HEK293 (cell line): ENCODE measurements at regions not wholly inside any gene's neighbourhood (a gene's known extent, or its start where the extent isn't known, plus 50 kb on each side); places are given as distances from the start of the nearest gene placed in this dataset.

Source experiments
- CTCF ChIA-PET: fragments of 350-600 bp; formaldehyde crosslinking; extraction: SDS; loops from one replicate; lab custom pipeline; 2021; ENCODE audit warnings: antibody characterized with exemption; lab: Yijun Ruan, JAX
- POLR2A ChIA-PET: fragments of 300-600 bp; formaldehyde crosslinking; extraction: SDS; loops from one replicate; lab custom pipeline; 2020; ENCODE audit warnings: antibody characterized with exemption, inconsistent platforms; lab: Yijun Ruan, JAX
- H3K27ac ChIP-seq: fragments of 200-500 bp; sonication (Bioruptor generic); 2 replicates; pipeline ENCODE4 v1.5.1; 2014; ENCODE audit warnings: low read depth, low read length, control low read depth, inconsistent platforms; ENCODE audit errors: extremely low read depth
- H3K36me3 ChIP-seq, 2 experiments: fragments of 200-500 bp in 1 of 2; sonication (Bioruptor generic) in 1 of 2; 1 replicate in 1 of 2; 2 replicates in 1 of 2; pipeline ENCODE4 v1.5.1; 2014 to 2017; ENCODE audit warnings: inconsistent platforms in 2 of 2, low read length in 2 of 2; ENCODE audit not compliant: control insufficient read depth in 2 of 2, insufficient read depth in 1 of 2
- H3K4me1 ChIP-seq: fragments of 200-500 bp; sonication (Bioruptor generic); 2 replicates; pipeline ENCODE4 v1.5.1; 2014; ENCODE audit warnings: mild to moderate bottlenecking, low read length, inconsistent platforms; ENCODE audit not compliant: control insufficient read depth, insufficient read depth
- H3K4me3 ChIP-seq: 2 replicates; pipeline ENCODE4 v1.5.1; 2011; ENCODE audit warnings: low read depth, mild to moderate bottlenecking, control low read depth, low read length, moderate library complexity
- H3K9me3 ChIP-seq: fragments of 200-500 bp; sonication (Bioruptor generic); 2 replicates; pipeline ENCODE4 v1.5.1; 2014; ENCODE audit warnings: low read depth, low read length, inconsistent platforms; ENCODE audit not compliant: control insufficient read depth, insufficient read depth
- FEZF1 ChIP-seq: fragments of 450-650 bp; formaldehyde crosslinking; IDR thresholded peaks from 2 replicates; pipeline ENCODE4 v1.5.1; 2016; ENCODE audit warnings: missing biosample characterization, missing genetic modification characterization
- GLI4 ChIP-seq: fragments of 450-650 bp; formaldehyde crosslinking; IDR thresholded peaks from 2 replicates; pipeline ENCODE4 v1.5.1; 2016; ENCODE audit warnings: missing biosample characterization, missing genetic modification characterization
- HOXA7 ChIP-seq: sonication (generic); formaldehyde crosslinking; IDR thresholded peaks from 2 replicates; pipeline ENCODE4 v1.8.1; 2022; ENCODE audit warnings: missing genetic modification reagents, borderline replicate concordance
- KLF16 ChIP-seq: fragments of 450-650 bp; formaldehyde crosslinking; IDR thresholded peaks from 2 replicates; pipeline ENCODE4 v1.5.1; 2017; ENCODE audit warnings: missing biosample characterization, missing genetic modification characterization
- SCRT1 ChIP-seq: fragments of 450-650 bp; formaldehyde crosslinking; IDR thresholded peaks from 2 replicates; pipeline ENCODE4 v1.5.1; 2016; ENCODE audit warnings: missing biosample characterization, missing genetic modification characterization, borderline replicate concordance
- SP7 ChIP-seq: fragments of 450-650 bp; formaldehyde crosslinking; IDR thresholded peaks from 2 replicates; pipeline ENCODE4 v1.5.1; 2016; ENCODE audit warnings: missing biosample characterization, missing genetic modification characterization
- ZNF214 ChIP-seq: fragments of 450-650 bp; formaldehyde crosslinking; IDR thresholded peaks from 2 replicates; pipeline ENCODE4 v1.5.1; 2017; ENCODE audit warnings: missing biosample characterization, mild to moderate bottlenecking, missing genetic modification characterization, borderline replicate concordance
- ZNF350 ChIP-seq: fragments of 450-650 bp; formaldehyde crosslinking; IDR thresholded peaks from 2 replicates; pipeline ENCODE4 v1.5.0; 2017; ENCODE audit warnings: missing biosample characterization, mild to moderate bottlenecking, missing genetic modification characterization
- ZNF560 ChIP-seq: fragments of 450-650 bp; formaldehyde crosslinking; IDR thresholded peaks from 2 replicates; pipeline ENCODE4 v1.5.1; 2017; ENCODE audit warnings: missing biosample characterization, missing genetic modification characterization, borderline replicate concordance
- ZNF610 ChIP-seq: fragments of 450-650 bp; formaldehyde crosslinking; IDR thresholded peaks from 2 replicates; pipeline ENCODE4 v1.5.1; 2016; ENCODE audit warnings: missing biosample characterization, missing genetic modification characterization, borderline replicate concordance
- ZNF621 ChIP-seq: fragments of 450-650 bp; formaldehyde crosslinking; IDR thresholded peaks from 2 replicates; pipeline ENCODE4 v1.5.1; 2017; ENCODE audit warnings: missing biosample characterization, missing genetic modification characterization
- ZNF623 ChIP-seq: fragments of 450-650 bp; formaldehyde crosslinking; IDR thresholded peaks from 2 replicates; pipeline ENCODE4 v1.5.1; 2016; ENCODE audit warnings: missing biosample characterization, missing genetic modification characterization
- ZNF624 ChIP-seq: fragments of 450-650 bp; formaldehyde crosslinking; IDR thresholded peaks from 2 replicates; pipeline ENCODE4 v1.5.1; 2017; ENCODE audit warnings: missing biosample characterization, missing genetic modification characterization
- ZNF843 ChIP-seq: fragments of 450-650 bp; formaldehyde crosslinking; IDR thresholded peaks from 2 replicates; pipeline ENCODE4 v1.5.1; 2016; ENCODE audit warnings: missing biosample characterization, missing genetic modification characterization
- TF ChIP-seq, protein P1 (sequence below): fragments of 450-650 bp; formaldehyde crosslinking; IDR thresholded peaks from 2 replicates; pipeline ENCODE4 v1.5.1; 2016; ENCODE audit warnings: missing biosample characterization, missing genetic modification characterization
- TF ChIP-seq, protein P2 (sequence below): fragments of 450-650 bp; formaldehyde crosslinking; IDR thresholded peaks from 2 replicates; pipeline ENCODE4 v1.5.0; 2017; ENCODE audit warnings: missing biosample characterization, missing genetic modification characterization, borderline replicate concordance
- TF ChIP-seq, protein P3 (sequence below): fragments of 450-650 bp; formaldehyde crosslinking; IDR thresholded peaks from 2 replicates; pipeline ENCODE4 v1.5.1; 2016; ENCODE audit warnings: missing biosample characterization, missing genetic modification characterization
- TF ChIP-seq, protein P4 (sequence below): fragments of 450-650 bp; formaldehyde crosslinking; IDR thresholded peaks from 2 replicates; pipeline ENCODE4 v1.5.1; 2016; ENCODE audit warnings: missing biosample characterization, missing genetic modification characterization
- TF ChIP-seq, protein P5 (sequence below): IDR thresholded peaks from 2 replicates; pipeline ENCODE4 v1.6.1; 2011; ENCODE audit warnings: mild to moderate bottlenecking, low read depth, low read length, borderline replicate concordance

DNA sequence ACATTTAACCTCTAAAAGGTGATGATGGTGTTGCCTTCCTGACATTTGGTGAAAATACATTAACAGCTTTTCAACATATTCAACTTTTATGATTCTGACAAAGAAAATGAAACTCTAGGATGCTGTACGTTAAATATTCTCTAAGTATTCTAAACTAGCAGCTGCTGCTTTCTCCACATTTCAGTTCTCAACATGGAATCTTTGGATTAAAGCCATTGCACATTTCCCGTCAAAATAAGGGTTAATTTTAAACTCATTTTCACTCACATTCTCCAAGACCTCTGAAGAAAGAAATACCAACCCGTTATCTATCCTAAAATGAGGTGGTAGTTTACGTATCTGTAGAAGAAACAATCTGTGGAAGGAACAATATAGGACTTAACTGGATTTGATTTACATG, 655.7 kb upstream of the ARPP21 start:
- ChIA-PET CTCF (no interaction called here), POLR2A (no interaction called here)
- TF ChIP-seq, protein P1, sequence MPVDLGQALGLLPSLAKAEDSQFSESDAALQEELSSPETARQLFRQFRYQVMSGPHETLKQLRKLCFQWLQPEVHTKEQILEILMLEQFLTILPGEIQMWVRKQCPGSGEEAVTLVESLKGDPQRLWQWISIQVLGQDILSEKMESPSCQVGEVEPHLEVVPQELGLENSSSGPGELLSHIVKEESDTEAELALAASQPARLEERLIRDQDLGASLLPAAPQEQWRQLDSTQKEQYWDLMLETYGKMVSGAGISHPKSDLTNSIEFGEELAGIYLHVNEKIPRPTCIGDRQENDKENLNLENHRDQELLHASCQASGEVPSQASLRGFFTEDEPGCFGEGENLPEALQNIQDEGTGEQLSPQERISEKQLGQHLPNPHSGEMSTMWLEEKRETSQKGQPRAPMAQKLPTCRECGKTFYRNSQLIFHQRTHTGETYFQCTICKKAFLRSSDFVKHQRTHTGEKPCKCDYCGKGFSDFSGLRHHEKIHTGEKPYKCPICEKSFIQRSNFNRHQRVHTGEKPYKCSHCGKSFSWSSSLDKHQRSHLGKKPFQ (tag by site-specific recombination): no peak
- TF ChIP-seq, protein P2, sequence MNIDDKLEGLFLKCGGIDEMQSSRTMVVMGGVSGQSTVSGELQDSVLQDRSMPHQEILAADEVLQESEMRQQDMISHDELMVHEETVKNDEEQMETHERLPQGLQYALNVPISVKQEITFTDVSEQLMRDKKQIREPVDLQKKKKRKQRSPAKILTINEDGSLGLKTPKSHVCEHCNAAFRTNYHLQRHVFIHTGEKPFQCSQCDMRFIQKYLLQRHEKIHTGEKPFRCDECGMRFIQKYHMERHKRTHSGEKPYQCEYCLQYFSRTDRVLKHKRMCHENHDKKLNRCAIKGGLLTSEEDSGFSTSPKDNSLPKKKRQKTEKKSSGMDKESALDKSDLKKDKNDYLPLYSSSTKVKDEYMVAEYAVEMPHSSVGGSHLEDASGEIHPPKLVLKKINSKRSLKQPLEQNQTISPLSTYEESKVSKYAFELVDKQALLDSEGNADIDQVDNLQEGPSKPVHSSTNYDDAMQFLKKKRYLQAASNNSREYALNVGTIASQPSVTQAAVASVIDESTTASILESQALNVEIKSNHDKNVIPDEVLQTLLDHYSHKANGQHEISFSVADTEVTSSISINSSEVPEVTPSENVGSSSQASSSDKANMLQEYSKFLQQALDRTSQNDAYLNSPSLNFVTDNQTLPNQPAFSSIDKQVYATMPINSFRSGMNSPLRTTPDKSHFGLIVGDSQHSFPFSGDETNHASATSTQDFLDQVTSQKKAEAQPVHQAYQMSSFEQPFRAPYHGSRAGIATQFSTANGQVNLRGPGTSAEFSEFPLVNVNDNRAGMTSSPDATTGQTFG (tag by site-specific recombination): no peak
- TF ChIP-seq GLI4 (no peak), SCRT1 (tag by site-specific recombination) (no peak), ZNF621 (tag by site-specific recombination) (no peak), ZNF560 (tag by site-specific recombination) (no peak), SP7 (tag by site-specific recombination) (no peak), ZNF623 (tag by site-specific recombination) (no peak), FEZF1 (tag by site-specific recombination) (no peak), ZNF350 (no peak)
- TF ChIP-seq, protein P3, sequence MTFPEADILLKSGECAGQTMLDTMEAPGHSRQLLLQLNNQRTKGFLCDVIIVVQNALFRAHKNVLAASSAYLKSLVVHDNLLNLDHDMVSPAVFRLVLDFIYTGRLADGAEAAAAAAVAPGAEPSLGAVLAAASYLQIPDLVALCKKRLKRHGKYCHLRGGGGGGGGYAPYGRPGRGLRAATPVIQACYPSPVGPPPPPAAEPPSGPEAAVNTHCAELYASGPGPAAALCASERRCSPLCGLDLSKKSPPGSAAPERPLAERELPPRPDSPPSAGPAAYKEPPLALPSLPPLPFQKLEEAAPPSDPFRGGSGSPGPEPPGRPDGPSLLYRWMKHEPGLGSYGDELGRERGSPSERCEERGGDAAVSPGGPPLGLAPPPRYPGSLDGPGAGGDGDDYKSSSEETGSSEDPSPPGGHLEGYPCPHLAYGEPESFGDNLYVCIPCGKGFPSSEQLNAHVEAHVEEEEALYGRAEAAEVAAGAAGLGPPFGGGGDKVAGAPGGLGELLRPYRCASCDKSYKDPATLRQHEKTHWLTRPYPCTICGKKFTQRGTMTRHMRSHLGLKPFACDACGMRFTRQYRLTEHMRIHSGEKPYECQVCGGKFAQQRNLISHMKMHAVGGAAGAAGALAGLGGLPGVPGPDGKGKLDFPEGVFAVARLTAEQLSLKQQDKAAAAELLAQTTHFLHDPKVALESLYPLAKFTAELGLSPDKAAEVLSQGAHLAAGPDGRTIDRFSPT (tag by site-specific recombination): no peak
- H3K36me3 ChIP-seq: no peaks in the 10 kb centered on the region
- no peak overlapping the region for H3K27ac ChIP-seq
- no peak overlapping the region for H3K4me3 ChIP-seq
- no peaks in the 10 kb centered on the region for H3K9me3 ChIP-seq
- H3K4me1 ChIP-seq: no peaks in the 10 kb centered on the region

DNA sequence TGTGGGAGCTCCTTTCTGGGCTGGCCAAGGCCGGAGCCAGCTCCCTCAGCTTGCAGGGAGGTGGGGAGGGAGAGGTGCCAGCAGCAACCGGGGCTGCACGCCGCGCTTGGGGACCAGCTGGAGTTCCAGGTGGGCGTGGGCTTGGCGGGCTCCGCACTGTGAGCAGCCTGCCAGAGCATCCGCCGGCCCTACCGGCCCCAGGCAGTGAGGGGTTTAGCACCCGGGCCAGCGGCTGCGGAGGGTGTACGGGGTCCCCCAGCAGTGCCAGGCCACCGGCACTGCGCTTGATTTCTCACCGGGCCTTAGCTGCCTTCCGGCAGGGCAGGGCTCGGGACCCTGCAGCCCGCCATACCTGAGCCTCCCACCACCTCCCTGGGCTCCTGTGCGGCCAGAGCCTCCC, 651.0 kb upstream of the ARPP21 start:
- no peak overlapping the region for H3K27ac ChIP-seq
- no peak for TF ChIP-seq KLF16
- TF ChIP-seq ZNF843 (tag by site-specific recombination): no peak
- TF ChIP-seq HOXA7 (CRISPR knock-in tag): no peak
- no peak for TF ChIP-seq ZNF624 (tag by site-specific recombination)
- TF ChIP-seq SP7 (tag by site-specific recombination): no peak
- TF ChIP-seq ZNF610 (tag by site-specific recombination): no peak
- TF ChIP-seq ZNF214: no peak
- TF ChIP-seq, protein P4, sequence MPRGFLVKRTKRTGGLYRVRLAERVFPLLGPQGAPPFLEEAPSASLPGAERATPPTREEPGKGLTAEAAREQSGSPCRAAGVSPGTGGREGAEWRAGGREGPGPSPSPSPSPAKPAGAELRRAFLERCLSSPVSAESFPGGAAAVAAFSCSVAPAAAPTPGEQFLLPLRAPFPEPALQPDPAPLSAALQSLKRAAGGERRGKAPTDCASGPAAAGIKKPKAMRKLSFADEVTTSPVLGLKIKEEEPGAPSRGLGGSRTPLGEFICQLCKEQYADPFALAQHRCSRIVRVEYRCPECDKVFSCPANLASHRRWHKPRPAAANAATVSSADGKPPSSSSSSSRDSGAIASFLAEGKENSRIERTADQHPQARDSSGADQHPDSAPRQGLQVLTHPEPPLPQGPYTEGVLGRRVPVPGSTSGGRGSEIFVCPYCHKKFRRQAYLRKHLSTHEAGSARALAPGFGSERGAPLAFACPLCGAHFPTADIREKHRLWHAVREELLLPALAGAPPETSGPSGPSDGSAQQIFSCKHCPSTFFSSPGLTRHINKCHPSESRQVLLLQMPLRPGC: no peak
- TF ChIP-seq, protein P5, sequence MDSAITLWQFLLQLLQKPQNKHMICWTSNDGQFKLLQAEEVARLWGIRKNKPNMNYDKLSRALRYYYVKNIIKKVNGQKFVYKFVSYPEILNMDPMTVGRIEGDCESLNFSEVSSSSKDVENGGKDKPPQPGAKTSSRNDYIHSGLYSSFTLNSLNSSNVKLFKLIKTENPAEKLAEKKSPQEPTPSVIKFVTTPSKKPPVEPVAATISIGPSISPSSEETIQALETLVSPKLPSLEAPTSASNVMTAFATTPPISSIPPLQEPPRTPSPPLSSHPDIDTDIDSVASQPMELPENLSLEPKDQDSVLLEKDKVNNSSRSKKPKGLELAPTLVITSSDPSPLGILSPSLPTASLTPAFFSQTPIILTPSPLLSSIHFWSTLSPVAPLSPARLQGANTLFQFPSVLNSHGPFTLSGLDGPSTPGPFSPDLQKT: no peak
- no peaks in the 10 kb centered on the region for H3K36me3 ChIP-seq
- CTCF ChIA-PET: no interaction called here
- H3K9me3 ChIP-seq: no peaks in the 10 kb centered on the region
- H3K4me3 ChIP-seq: no peak overlapping the region
- POLR2A ChIA-PET: no interaction called here
- H3K4me1 ChIP-seq: no peaks in the 10 kb centered on the region
